GM19467 (cell line): ENCODE measurements at regions not wholly inside any gene's neighbourhood (a gene's known extent, or its start where the extent isn't known, plus 50 kb on each side); places are given as distances from the start of the nearest gene placed in this dataset.
"Not testable (repeated sequence)": the region's sequence is repeated elsewhere in the genome, so short reads cannot be mapped to it uniquely, and the experiment has no call there.

ENCODE experiments used
- ATAC-seq: cut with Tn5 transposase; IDR thresholded peaks from one replicate; pipeline ENCODE4 v1.9.1; 2021; ENCODE audit warnings: mild to moderate bottlenecking, moderate library complexity; ENCODE audit not compliant: unreplicated experiment

DNA sequence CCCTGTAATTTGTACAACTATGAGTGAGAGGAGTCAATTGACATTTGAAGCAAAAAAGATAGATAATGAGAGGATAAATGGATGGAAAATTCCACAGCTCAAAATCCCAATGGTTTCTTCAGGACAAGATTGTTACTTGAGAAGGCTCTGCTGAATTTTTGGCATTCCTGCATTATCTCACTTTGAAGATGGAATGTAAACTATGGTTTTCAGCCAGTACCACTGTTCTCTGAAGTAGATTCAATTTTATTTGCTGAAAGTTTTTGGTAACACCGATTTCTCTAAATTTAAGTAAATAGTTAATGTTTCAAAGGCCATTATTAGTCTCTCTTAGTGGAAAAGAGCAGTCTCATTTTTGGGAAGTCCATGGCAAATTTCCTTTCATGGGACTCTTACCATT lies 121.9 kb upstream of the SLC38A2 start:
- ATAC-seq, result no peak

DNA sequence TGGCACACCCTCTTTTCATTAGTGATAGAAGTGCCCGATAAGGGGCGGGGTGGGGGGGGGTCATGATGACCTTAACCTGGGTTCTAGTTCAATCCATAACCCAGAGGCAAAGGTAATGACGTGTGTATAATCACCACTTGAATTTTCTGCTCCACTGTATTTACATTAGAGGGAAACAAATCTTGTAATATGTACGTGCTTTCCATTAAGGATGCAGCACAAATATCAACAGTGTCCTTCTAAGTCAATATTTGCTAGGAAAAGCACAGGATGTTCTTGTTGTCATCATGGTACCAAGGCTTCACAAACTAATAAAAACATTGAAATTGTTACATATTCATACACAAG lies 121.2 kb upstream of the SLC38A2 start:
- ATAC-seq, result no peak

DNA sequence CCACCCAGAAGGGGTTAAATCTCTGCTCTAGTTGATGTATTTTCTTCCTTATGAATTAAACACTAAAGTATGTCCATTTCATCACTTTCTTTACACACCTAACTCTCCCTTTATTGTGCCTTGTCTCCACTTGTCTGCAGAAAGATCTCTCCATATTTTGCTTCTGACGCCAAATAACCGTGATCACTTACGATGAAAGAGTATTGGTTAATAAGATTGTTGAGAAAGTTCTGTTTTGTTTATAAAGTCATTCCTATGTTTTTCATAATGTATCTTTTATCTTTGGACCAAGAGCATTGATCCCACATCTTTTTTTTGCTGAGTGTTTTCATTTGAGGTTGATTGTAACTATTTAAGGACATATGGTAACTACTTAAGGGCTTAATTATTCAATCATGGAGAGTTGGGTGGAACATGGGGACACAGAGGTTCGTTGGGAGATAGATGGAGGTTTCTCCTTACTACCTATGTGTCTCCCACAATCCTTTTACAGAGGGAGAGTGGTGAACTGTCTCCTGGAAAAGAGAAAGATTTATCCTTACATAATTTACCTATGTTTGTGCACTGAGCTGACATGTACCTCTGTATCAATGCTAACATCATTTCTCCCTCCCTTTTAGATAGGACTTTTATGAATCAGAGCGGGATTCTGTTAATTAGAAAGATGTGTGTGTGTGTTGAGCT lies 120.7 kb upstream of the SLC38A2 start:
- ATAC-seq, result no peak

DNA sequence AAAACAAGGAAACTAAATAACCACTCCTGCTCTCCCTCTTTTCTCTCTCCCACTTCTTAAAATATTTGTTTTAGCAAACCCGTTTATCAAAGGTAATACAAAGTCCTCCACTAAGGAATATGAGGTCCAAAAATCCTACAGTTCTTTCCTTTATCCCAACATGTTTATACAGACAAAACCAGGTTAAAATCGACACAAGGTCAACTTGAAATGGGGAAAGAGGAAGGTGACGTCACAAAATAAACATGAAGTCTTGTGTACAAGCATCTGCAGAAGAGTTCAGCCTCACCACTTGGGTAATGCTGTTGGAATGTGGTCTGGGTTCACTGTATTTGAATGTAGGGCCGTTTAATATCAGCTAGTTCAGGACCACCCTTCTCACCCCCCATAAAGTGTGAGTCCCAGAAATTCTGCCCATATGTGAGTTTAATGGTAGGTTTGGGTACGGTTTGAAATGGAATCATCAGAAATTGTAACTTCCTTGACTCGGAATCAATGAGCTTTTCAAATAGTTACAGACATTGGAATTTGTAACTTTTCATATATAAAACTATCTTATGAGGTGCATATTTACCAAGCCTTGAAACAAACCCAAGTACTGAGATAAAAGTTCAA lies 120.0 kb upstream of the SLC38A2 start:
- ATAC-seq, result no peak

DNA sequence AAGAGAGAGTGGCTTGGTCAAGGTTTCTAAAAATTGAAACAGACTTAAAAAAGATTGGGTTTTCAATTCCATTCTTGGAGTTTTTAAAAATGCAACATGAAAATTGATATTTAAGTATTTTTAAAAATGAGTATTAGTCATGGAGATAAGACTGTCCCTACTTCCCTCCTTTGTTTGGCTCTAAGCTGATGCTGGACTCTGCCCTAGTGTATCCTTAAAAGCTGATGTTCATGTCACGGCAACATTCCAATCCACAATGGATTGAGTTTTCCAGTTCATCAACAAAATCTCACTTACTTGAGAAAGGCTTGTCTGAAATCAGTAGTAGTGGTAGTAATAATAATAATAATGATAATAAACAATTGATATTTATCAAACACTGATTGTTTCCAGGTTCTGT lies 119.0 kb upstream of the SLC38A2 start:
- no peak for ATAC-seq

DNA sequence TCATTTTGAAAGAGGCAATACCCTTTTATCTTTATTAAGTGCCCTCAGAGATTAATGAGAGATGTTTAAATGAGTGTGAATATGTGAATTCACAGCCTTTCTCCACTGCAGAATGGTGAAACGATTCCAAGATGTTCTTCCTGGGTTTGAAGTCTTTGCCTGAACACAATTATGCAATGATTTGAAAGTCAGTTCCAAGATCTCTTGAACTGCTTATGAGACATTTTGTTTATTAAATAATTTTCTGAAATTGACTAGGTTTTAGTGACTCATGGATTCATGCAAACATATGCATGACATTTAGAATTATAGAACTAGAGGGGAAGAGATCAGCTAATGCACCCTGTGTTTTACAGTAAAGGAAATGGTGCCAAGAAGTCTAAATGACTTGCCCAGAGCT lies 118.1 kb upstream of the SLC38A2 start:
- no peak for ATAC-seq

DNA sequence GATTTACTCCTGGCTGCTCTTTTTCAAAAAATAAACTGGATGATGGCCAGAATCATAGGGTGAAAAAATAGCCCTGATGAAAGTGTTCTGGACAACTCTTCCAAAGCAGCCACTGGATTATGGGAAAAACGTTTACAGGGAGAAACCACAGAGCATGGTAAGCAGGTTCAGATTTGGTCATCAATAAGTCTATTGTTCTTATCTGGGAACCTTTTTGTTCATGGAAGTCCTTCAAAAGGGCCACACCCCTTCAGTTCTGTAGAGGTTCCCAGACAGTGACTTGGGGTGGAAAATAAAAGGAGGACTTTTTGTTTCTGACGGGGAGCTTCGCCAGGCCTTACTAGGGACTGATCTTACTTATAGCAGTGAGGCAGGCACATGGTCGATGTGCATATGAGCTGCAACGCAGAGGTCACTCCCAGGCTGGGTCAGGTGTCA lies 117.4 kb upstream of the SLC38A2 start:
- ATAC-seq, result no peak

DNA sequence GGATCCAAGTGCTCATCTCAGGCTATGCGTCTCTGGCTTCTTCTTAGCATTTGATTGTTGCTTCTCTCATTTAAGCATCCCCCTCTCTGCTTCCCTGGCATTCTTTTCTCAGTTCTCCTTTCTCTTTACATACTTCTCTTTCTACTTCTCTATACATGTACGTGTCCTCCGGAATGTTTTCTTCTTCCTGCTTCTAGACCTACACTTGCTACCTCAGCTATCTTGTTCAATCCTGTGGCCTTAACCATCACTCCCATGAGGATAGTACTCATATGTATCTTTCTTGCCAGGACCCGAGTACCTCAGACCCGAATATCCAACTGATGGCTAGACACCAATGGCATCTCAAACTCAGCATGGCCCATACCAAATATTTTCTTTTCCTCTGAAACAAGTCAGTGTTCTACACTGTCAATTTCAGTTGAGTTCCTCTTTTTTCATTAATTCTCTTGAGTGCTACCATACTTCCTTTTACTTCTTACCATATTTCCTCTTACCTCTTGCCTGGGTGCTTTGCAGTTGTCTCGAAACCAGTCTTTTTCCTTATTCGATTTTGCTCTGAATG lies 115.1 kb upstream of the SLC38A2 start:
- peak; percentile 46 for ATAC-seq

DNA sequence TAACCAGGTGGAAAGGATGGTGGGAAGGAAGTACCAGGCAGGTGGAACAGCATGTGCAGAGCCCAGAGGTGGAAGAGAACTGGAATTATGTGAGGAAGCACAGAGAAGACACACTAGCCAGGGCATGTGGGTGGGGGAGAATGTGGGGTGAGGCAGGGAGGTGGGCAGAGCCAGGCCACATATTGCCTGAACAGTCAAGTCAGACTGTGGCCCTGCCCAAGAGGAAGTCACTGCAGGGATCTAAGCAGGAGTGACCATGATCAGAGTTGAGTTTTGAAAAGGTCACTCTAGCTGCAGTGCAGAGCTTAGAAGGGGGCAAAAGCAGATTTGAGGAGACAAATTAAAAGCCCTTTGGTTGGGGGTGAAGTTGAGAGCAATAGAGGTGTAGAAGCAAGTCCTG lies 114.0 kb upstream of the SLC38A2 start:
- no peak for ATAC-seq

DNA sequence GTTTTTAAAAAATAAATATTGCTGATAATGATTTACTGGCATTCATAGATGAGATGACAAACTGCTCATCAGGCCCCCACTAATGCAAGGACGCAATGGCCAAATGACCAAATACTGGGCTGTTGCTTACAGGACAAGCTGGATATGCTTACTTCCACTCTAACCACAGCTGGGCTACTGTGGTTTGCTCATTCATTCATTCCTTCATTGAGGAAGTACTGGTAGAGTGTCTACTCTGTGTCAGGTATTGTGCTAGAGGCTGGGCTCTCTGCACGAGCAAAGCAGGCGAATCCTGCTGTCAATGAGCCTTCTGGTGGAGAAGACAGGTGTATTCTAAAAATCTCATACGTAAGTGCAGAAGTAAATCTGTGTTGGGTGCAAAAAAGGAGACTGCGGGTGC lies 113.3 kb upstream of the SLC38A2 start:
- ATAC-seq, result no peak

DNA sequence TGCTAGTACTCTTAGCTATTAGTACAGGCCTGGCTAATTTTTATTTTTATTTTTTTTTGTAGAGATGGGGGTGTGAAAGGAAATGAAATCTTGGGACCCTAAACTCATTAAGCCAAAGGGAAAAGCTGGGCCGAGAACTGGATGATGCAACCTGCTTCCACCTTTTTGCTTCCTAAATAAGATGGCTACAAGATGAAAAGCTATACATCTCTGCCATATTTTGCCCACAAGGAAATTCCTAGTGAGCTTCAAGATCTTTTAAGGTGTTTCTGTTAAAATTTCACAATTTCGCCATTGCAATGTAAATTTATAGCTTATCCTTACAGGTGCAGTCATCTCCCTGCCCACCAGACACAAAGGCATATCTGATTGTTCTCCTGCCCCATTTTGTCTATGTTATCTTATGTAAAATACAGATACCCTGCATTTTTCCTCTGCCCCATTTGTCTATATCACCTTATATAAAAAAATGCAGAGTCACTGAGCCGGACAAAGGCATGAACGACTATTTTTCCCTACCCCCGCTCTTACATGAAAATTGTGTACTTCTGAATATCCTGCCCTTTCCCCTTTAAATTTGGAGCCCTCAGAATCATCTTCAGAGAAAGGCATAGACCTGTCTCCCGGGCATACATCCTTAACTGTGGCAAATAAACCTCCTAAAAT lies 112.0 kb upstream of the SLC38A2 start:
- no peak for ATAC-seq

DNA sequence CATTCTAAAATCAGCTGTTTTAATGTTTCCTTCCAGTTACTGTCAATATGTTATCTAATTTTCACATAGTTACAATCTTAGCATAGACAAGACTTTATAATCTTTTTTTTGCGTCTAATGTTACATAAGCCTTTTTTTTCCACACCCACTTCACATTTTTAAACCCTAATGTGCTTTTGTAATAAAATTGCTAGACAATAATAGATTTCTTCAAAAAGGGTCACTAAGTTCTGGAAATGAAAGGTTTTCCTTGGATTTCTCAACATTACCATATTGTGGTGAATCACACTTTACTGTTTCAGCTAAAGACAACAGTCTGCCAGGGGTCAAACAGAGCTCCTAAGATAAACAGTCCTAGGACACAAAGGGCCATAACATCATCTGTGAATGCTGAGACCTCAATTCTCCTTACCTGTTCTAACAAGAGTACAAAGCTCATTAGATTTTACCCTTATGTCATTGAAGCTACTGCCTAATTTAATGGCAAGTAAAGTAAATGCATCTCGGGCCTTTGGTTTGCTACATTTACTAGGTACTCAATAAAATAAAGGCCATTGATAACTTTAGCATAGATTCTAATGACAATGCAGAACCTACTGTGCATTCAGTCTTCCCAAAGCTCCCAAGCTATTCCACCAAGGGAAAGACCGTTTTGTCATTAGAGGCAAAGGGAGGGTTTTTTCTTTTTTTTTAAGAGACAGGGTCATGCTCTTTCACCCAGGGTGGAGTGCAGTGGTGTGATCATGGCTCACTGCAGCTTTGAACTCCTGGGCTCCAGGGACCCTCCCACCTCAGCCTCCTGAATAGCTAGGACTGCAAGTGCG lies 111.2 kb upstream of the SLC38A2 start:
- ATAC-seq, result no peak

DNA sequence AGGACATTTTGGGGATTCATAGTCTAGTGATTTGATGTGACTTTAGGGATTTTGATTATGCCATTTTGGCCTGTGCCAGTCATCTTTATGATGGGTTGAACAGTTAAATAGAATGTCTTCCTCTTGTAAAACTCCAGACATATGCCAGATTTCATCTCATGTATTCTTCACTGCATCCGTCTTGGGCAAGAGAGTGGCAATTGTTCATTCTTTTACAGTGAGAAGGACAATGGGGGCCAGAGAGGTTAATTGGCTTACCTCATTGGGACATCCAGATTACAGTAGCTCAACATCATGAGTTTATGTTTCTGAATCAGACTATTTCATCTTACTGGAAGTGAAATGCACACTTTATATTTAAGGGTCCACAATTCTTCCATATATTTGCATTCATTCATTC lies 108.2 kb upstream of the SLC38A2 start:
- ATAC-seq, result no peak

DNA sequence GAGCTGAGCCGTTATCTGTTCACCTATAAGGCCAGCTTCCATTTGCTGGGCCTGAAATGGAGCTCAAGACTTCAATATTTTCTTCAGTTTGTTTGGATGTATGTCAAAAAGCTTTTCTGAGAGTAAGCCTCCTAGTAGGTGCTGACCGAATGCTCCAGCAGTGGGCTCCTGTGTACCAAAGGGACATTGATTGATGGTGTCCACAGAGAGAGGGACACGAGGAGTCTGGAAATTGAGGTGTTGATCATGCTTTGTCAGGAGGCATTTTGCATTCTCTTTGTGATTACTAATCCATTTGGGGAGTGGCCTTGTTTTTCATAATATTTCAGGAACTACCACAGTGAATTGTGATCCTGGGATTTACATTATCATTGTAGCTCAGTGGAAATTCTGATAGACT lies 107.7 kb upstream of the SLC38A2 start:
- ATAC-seq, result no peak

DNA sequence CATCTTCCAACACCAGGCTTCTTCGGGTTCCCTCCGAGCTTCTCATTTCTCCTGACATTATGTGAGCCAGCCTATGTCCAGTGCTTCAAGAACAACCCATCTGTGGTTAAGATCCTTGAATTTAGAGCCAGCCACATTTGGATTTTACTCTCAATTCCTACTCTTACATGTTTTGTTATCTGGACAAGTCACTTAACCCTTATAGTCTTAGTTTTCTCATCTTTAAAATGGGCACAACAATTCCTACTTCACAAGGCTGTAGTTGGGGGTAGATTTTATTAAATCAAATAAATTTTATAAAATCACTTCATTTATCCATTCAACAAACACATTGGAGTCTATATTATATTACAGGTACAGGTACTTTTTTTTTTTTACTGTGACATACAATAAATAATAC lies 105.5 kb upstream of the SLC38A2 start:
- no peak for ATAC-seq

DNA sequence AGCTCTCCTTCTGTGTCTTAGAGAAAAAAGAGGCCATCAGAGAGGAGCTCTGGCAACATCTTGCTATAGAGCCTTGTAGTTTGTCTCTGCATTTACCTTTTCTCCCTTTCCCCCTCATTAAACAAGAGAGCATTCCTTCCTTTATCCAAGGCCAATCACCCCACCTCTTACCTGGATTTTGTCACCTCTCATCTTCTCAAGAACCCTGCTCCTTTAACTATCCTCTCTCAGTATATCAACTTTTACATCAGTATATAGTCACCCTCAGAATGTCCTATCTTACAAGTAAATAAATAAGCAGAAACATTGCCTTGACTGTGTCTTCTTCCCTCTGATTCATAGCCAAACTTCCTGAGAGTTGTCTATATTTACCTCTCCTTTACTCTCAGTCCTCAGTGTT lies 105.0 kb upstream of the SLC38A2 start:
- no peak for ATAC-seq

DNA sequence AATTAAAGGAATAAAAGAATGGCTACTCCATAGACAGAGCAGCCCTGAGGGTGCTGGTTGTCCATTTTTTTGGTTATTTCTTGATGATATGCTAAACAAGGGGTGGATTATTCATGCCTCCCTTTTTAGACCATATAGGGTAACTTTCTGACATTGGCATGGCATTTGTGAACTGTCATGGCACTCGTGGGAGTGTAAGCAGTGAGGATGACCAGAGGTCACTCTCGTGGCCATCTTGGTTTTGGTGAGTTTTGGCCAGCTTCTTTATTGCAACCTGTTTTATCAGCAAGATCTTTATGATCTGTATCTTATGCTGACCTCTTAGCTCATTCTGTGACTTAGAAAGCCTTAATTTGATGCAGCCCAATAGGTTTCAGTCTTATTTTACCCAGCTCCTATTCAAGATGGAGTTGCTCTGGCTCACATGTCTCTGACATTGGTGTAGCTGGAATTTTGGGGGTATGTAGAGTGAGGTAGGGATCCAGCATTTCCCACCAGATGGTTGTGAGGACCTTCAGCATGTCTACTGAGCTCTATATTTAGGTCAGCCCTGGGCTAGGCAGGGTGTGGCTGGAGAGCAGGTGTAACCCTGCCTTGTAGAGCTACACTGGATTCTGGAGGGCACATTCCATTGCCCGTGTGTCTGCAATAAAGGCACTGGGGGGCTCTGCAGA lies 103.5 kb upstream of the SLC38A2 start:
- no peak for ATAC-seq

DNA sequence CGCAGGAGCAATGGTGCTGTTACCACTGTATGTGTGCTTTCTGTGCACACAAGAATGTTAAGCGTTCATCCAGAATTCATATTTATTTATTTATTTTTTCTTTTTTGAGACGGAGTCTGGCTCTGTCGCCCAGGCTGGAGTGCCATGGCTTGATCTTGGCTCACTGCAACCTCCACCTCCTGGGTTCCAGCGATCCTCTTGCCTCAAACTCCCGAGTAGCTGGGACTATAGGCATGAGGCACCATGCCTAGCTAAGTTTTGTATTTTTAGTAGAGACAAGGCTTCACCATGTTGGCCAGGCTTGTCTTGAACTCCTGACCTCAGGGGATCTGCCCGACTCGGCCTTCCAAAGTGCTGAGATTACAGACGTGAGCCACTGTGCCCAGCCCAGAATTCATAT lies 101.8 kb upstream of the SLC38A2 start:
- not testable (repeated sequence) for ATAC-seq

DNA sequence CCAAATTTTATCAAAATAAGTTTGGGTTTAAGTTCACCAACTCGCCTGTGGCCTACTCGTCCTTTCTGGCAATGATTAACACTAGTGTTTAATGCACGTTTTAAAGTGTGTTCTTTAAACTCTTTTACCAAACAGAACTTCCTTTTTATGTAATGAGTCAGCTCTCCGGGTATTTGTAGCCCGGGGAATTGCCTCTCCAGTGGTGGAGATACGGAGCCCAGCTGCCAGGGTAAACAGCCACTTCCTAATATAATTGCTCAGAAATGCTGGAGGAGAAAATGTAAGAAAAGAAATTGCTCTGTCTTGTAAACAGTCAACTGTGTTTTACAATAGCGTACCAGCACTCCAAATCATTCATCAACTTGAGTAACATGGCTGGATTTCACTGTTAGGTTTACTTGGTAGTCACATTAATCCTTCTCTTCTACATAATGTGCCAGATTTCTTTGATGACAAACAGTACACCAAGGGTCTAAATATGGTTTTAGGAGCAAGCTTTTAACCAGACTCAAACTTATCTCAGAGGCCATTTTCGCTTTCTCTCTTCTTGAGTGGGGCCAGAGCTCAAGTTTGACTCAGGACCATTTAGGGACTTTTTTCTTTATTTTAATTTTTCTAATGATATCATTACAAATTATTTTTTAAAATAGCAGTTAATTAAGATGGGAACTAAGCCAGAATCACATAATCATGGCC lies 101.2 kb upstream of the SLC38A2 start:
- ATAC-seq, result peak; percentile 79
